ENCODE measurements at regions not wholly inside any gene's neighbourhood (a gene's known extent, or its start where the extent isn't known, plus 50 kb on each side); places are given as distances from the start of the nearest gene placed in this dataset.

DNA sequence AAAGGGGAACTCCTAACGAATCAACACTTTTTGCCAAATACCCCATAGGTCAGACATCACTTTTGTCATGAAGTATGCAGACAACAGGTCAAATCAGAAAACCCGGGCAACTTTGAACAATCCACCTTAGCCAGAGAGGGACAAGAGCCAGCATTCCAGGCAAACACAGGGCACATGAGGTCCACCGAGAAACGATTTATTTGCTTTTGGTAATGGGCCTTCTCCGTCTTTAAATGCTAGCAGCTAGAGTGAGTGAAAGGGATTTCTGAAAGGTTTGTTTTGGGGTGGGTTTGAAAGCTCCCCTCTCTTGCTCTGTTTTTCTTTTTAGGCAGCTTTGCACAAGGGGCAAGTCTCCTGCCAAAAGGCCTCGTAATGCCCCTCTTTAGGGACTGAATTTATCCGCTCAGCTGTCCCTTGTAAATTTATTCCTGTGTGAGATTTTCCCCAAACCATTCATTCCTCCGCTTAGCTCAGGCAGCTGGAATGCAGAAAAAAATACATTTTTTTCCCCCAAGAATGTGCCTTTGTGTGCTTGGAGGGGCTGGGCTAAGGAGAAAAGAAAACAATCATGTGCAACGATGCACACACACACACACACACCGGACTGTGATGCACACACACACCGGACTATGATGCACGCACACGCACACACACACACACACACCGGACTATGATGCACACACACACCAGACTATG is 196.9 kb downstream of the SNX19 start:
- no peak for DNase-seq

DNA sequence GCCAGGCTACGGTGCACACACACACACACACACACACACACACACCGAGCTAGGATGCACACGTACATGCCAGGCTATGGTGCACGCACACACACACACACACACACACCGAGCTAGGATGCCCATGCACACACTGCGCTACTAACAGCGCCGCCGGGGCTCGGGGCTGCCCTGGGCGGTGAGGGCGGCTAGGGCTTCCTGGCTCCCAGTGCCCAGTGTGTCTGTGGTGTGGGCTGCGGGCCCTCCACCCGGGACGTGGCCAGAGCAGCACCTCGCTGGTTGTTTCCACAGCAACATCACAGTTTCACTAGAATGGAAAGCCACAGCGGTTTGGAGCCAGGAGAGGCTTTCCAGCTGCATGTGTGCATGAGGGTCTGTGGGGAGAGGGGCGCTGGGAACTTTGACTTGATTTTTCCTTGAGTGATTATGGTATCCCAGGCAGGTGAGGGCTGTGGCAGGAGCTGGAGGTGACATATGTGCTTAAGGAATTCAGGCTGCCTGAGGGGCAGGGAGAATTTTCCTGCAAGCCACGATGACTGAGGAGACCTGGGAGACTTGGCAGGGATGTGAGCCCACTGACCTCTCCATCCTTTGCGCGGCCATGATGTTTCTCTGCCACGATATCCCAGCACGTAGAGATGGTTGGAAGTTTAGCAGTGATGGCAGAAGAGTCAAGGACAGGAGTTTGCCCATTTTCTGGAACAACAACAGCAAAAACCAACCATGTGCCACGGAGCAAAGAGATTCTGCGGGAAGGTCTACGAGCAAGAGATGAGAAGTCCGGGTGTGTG is 195.9 kb downstream of the SNX19 start:
- no peak for DNase-seq

DNA sequence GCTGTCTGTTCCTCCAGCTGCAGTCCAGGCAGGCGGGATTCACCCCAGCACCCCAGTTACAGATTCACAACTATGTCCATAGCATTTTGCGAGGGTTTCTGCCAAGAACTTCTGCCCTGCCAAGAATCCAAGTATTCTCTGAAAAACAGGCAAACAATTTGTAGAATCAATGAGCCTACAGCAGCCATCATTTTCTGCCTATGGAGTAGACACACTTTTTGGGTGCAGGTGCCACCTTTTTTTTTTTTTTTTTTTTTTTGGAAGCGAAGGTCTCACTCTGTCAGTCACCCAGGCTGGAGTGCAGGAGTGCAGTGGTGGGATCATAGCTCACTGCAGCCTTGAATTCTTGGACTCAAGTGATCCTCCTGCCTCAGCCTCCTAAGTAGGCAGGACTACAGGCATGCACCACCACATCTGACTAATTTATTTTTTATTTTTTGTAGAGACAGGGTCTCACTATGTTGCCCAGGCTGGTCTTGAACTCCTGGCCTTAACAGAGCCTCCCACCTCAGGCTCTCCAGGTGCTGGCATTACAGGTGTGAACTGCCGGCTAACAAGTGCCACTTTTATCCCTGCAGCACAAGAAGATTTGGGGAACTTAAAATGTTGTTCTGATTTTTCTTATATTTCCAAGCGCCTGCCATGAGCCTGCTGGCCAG is 195.1 kb downstream of the SNX19 start:
- DNase-seq = no peak

DNA sequence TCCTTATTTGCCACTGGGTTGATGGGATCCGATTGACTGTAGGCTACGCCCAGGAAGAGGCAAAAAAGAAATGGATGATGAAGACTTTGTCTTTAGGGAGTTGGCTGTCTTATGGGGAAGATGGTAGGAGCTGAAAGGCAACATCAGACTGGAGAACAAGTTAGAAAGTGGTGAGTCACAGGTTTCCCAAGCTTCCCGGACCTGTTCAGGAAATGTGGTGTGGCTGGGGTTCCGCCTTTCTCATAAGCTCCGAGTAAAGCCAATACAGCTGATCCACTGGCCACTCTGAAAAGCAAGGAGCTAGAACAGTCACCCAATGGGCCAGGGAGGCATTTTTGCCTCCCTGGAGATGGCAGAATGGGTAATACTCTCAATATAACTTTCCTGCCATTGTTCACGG is 194.5 kb downstream of the SNX19 start:
- DNase-seq = no peak

DNA sequence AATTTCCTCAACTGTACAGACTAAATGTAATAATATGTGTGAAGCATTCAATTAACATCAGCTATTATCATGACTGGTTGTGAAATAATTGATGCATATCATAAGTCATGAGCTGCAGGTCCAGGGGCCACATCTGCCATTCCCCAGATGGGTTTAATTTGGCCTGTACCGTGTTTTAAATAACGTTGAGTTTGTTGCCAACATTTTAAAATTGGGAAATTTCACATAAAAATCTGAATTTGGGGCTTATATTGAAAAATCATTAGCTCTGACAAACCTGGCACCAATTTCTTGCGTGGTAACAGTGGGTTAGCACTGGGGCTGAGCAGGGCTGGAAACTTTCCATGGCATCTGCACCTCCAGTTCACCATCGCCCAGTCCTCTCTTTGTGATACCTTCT is 193.9 kb downstream of the SNX19 start:
- no peak for DNase-seq

DNA sequence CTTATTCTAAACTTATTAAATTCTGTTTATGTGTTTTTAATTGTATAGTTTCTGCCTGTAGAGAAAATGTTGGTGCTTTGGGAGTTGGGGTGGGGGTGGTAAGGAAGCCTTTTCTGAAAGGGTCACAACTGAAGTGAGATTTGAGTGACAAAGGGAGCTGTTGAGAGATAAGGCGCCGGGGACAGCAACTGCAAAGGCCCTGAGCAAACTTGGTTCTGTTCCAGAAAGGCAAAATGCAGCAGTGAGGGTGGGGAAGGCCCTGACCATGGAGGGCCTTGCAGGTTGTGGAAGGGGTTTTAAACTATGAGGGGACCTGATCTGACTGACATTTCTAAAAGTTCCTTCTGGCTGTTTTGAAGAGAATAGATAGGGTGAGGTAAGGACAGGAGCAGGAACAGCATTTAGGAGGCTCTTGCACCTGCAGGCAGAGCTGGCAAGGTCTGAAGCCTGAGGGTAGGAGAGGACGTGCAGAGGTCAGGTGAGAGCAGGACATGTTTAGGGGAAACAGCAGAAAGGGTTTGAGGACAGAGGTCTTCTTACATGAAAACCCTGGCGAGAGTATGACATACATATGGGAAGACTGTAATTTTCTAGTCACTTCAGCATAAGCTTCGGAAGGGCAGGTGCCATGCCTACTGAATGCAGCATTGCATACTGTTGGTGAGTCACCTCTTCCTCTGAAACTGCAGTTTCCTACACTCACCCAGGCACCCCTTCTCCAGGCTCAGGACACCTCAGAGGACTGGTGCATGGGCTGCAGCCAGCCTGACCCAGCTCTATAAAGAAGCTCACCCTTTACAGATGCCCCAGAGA is 190.7 kb downstream of the SNX19 start:
- DNase-seq = no peak

DNA sequence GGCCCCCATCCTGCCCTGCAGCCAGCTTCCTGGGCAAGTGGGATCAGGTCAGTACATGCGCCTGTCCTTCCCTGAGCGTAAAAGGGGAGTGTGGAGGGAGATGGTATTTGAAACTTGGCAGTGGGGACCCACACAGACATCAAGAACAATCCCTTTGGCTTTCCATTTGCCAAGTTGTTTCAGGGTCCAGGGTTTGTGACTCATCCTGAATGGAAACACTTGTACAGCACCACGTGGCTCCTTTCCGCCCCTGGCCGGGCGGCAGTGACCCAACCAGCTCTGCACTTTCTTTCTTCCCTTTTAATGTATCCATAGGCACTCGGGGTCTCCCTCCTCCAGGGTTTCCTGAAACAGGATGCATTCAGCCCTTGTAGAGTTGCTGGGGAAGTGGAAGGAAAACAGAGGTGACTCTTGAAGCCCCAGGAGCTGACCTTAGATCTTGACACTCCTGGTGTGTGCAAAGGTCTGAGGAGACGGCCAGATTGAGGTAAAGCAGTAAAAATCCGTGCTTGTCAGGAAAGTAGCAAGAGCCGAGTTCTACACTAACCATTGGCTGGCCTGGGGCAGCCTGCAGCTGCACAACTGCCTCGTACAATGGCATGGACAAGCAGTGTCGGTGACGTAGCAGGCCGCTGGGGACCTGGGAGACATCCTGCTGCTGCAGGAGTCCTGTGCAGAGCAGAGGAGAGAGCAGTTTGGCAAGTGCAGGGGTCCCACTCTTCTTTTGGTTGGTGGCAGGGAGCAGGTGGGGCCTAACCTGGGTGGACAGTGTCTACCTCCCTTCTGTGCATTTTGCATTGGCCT is 189.8 kb downstream of the SNX19 start:
- no peak for DNase-seq

DNA sequence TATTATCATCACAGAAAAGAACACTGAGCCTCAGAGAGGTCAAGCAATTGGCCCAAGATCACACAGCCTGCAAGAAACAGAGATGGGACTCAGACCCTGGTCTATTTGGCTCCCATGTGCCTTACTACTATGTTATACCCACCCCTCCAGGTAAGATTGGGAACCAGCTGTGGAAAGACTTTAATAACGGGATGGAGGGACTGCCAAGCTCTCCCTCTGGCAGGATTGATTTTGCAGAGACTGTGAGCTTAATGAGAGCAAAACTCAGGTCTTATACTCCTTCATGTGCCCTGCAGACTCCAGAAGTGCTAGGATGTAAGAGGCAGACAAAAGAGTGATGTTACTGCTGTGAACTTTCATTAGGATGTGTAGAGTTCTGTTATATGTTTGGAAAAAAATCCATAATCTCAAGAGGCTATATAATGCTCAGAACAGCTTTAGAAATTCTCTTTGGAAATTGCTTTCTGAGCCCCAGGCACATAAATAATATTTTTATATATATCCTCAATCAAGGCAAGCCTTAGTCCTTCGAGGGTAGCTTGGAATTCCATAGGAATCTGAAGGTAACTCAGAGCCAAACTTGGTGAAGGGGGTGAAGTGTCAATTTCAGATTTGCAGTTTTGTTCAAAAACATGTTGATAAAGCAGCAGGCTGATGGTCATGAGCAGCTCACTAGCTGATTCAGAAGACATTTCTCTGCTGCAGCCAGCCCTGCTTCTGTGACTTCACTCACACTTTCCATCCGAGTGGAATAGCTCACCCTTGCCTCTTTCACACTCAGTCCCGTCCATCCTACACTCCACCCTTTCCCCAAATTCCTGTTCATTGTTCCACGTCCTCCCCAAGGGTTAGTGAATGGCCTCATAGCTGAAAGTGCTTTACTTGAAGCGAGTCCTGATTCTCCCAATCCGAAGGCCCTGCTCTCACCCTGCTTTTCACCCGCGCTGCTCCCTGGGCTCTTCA is 188.8 kb downstream of the SNX19 start:
- no peak for DNase-seq

DNA sequence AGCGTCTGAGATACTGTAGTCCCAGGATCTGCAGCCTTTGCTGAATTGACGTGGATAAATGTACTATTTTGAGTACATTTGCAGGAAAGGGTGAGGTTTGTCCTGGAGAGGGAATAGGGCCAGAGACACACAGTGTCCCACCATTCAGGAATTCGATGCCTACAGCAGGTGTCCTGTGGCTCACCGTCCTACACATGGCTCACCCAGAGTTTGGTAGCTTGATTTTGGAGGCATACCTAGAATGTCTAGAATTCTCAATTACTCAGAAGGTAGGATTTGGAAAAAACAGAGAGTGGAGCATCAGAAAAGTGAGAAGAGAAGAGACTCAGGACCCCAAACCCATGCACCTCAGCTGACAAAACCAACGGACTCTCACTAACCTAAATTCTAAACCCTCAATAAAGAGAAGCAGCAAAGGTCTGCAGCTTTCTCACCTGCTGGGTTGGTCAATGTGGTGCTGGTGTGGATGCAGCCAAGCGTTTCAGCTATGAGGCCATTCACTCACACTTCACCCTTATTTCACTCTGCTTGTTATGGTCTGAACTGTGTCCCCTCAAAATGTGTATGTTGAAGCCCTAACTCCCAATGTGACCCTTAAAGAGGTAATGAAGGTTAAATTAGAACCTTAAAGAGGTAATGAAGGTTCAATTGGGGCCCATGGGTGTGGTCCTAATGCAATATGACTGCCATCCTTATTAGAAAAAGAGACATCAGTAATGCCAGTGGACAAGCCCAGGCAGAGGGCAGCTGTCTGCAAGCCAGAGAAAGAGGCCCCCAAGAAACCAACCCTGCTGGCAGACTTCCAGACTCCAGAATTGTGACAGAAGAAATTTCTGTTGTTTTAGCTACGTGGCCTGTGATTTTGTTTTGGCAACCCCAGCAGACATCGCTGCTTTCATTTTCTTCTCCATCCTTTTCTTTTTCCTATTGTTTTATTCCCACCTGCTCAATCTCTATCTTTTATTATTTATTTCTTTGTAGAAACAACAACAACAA is 187.8 kb downstream of the SNX19 start:
- no peak for DNase-seq

DNA sequence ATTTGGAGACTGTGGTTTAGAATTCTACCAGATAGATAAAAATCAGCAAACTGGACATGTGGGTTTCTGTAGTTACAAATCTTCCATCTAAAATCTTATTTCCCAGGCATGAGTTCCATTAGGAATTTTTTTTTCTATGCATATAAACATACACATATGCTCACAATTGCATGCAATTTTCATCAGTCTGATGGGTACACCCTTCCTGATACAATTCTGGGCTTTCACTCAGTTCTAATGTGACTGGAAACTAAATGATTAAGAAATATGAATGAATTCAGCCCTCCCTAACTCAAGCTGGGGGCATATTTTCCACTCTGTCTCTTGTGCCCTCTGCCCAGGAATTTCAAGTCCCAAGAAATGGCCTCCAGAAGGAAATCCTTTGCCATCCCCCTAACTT is 187.1 kb downstream of the SNX19 start:
- no peak for DNase-seq

DNA sequence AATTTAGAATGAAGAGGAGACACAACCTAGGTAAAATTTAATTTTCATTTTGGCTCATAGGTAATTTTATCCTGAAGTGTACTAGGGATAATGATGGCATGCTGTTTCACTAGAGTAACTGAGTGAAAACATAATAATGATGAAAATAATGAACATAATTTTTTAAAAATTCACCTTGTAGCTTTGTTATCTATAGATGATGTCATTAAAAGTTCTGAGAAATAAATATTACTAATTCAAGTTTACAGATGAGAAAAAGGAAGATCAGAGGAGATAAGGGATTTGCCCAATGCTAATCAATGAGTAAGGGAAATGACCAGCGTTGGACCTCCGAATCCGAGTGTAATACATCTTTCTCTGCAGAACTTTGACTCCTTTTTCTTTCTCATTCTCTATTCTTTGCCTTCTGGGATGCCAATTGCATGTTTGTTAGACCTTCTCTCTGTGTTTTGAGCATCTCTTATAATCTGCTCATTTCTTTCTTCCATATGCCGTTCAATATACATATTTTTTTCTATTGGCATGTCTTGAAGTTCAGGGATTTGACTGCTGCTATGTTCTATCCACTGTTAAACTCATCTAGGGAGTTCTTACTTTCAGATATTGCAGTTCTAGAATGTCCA is 186.5 kb downstream of the SNX19 start:
- no peak for DNase-seq

DNA sequence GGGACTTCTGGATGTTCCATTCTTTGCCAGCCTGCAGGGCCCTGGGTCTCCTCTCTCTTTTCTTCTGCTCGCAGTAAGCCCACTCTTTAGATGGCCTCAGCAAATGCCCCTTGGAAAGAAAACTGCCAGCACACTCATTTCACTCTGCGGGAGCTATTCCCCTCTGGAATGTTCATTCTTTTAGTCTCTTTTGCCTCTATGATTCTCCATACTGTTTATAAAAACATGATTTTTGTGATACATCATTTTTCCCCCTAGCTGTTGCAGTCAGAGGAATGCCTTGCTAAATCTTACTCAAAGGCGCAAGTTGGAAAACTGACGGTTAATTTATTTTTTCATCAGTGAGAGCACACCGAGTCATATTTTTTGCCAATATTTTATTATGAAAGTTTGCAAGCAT is 184.9 kb downstream of the SNX19 start:
- DNase-seq = no peak

DNA sequence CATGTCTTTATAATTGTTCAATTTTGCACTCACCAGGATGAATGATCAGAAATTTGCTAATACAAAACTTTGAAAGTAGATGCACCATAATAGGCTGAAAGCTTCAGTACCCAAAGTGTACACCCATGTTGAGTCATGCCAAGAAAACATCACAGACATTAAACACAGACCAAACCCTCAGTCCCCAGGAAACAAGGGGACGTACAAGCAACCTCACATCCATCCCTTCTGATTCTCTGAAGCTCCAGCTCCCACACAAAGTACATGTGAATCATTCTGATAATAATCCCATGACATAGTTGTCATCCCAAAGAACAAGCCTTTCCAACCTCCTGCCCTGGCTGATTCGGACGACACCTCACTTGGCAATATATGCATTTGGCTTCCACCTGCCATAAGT is 183.8 kb downstream of the SNX19 start:
- no peak for DNase-seq

DNA sequence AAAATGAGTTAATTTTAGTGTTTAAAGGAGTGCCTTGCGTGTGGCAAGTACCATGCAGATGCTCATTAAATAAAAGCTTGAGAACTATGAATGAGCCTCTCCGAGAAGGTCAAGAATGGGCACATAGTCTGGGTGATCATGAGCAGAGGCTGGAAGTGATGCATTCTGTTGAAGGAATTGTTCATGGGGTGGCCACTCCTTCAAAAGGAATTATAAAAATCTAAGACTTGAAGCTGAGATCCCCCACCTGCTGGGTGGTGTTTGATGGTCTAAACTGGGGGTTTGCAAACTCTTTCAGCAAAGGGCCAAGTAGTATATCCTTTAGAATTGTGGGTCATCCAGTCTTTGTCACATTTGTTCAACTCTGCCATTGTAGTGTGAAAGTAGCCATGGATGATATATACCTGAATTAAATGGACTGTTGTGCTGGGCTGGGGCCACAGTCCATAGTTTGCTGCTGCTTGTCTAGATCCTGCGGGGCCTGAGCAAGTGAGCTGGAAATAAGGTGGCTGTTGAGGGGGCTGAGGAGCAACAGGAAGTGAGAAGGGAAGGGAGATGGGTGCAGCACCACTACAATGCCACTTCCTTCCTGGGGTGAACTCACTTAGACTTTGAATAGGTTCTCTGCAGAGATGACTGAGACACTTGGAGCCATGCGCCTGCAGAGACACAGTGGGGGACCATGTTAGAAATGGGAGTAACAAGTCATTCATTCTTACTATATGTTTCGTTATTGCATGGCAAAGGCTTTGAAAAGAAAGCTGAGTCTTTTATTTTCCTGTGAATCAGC is 179.0 kb downstream of the SNX19 start:
- no peak for DNase-seq

DNA sequence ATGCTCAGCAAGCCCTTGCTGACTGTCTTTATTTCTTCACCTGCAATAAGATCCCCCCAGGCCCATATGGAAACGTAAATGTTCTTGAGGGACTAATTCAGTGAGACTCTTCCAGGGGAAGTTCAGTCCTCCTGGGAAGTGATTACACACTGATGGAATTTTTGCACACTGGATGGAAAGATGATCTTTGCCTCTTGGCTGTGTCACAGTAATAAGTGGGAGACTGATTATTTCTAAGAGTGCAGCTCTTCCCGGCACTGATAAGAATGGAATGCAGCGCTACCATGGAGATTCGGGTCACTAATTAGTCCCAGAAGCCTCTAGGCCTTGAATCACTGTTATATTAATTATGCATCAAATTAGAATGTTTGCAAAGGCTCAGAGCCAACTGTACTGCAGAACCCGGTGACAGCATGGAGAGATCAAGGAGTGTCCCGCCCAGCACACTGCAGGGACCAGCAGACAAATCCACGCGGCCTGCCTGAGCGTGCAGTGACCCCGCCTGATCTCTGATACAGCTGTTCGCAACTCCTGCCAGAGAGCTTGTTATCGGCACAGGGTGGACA is 178.3 kb downstream of the SNX19 start:
- DNase-seq = no peak

DNA sequence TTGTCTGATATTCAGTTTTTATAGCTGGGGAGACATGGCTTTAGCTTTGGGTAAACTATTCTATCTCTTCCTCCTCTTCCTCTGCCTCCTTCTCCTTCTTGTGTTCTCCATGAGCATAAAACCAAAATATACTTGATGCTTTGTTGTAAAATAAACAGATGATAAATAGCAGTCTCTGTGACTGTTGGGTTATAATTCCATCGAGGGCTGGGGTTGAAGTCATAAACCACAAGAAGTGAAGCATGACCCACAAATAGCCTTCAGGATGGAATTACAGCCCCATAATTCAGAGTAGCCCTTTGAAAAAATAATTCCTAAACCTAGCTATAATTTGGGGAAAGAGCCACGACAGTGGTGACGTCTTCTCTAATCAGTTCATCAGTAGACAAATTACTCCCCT is 177.7 kb downstream of the SNX19 start:
- no peak for DNase-seq

DNA sequence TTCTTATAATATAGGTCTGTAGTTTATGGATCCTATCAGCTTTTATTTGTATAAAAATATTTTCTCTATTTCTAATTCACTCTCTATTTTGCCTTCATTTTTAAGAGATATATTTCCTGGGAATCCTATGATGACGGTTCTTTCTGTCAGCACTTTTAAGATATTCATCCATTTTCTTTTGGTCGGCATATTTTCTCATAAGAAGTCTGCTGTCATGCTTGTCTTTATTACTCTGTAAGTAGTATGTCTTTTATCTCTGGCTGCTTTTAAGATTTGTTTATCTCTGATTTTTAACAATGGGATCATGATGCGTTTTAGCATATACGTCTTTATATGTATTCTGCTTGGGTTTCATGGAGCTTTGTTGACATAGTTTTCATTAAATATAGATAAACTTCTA is 175.5 kb downstream of the SNX19 start:
- DNase-seq = no peak

DNA sequence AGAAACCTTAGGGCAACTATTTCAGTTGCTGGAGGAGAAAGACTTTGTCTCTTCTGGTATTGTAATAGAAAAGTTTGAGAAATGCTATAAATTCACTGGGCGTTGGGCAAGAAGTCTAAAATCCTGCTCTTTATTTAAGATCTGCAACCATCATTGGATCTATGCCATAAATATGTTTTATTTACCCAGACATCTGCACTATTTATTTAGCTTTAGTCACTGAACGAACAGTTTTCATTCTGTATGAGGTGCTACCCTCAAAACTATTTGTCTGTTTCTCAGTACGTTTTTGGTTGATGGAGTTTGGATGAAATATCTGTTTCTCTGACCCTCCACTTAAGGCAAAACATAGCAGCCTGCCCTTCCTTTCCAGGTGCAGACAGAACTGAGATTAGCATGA is 171.5 kb downstream of the SNX19 start:
- DNase-seq = no peak
